GM18498 (cell line): ENCODE measurements at regions not wholly inside any gene's neighbourhood (a gene's known extent, or its start where the extent isn't known, plus 50 kb on each side); places are given as distances from the start of the nearest gene placed in this dataset.
"Not testable (repeated sequence)": the region's sequence is repeated elsewhere in the genome, so short reads cannot be mapped to it uniquely, and the experiment has no call there.

ENCODE experiments used
- ATAC-seq: cut with Tn5 transposase; IDR thresholded peaks from one replicate; pipeline ENCODE4 v1.9.1; 2021; ENCODE audit warnings: mild to moderate bottlenecking, moderate library complexity; ENCODE audit not compliant: unreplicated experiment

- no peak for ATAC-seq
Measured at GRCh38 chr10:23543691-23544380, 105.0 kb downstream of the OTUD1 start.

- ATAC-seq = not testable (repeated sequence)
Measured at GRCh38 chr10:23545866-23546265, 107.0 kb downstream of the OTUD1 start.

- ATAC-seq = no peak
Measured at GRCh38 chr10:23556727-23557440, 118.0 kb downstream of the OTUD1 start.

- no peak for ATAC-seq
Measured at GRCh38 chr10:23557777-23558176, 118.9 kb downstream of the OTUD1 start.

- no peak for ATAC-seq
Measured at GRCh38 chr10:23558361-23558799, 119.5 kb downstream of the OTUD1 start.

GRCh38 chr10:23568996-23569395 lies 130.1 kb downstream of the OTUD1 start:
- no peak for ATAC-seq

GRCh38 chr10:23571884-23572283 lies 133.0 kb downstream of the OTUD1 start:
- no peak for ATAC-seq

GRCh38 chr10:23581906-23582450 lies 143.1 kb downstream of the OTUD1 start:
- ATAC-seq = no peak

- no peak for ATAC-seq
Measured at GRCh38 chr10:23584396-23584795, 145.5 kb downstream of the OTUD1 start.

- no peak for ATAC-seq
Measured at GRCh38 chr10:23585186-23585585, 146.3 kb downstream of the OTUD1 start.

- ATAC-seq = no peak
Measured at GRCh38 chr10:23585666-23586065, 146.8 kb downstream of the OTUD1 start.

GRCh38 chr10:23595278-23595677 lies 156.4 kb downstream of the OTUD1 start:
- not testable (repeated sequence) for ATAC-seq

- ATAC-seq = no peak
Measured at GRCh38 chr10:23604613-23605012, 165.7 kb downstream of the OTUD1 start.

GRCh38 chr10:23606456-23606855 lies 167.6 kb downstream of the OTUD1 start:
- ATAC-seq = no peak

- no peak for ATAC-seq
Measured at GRCh38 chr10:23608926-23609325, 170.1 kb downstream of the OTUD1 start.

- no peak for ATAC-seq
Measured at GRCh38 chr10:23610626-23611307, 171.9 kb downstream of the OTUD1 start.

GRCh38 chr10:23611308-23612029 lies 172.6 kb downstream of the OTUD1 start:
- no peak for ATAC-seq

- peak; percentile 62 for ATAC-seq
Measured at GRCh38 chr10:23613900-23614299, 175.0 kb downstream of the OTUD1 start.

- ATAC-seq = peak; percentile 47
Measured at GRCh38 chr10:23614483-23614882, 175.6 kb downstream of the OTUD1 start.

GRCh38 chr10:23630376-23630775 lies 191.5 kb downstream of the OTUD1 start:
- ATAC-seq = no peak

- ATAC-seq = no peak
Measured at GRCh38 chr10:23630885-23631284, 192.0 kb downstream of the OTUD1 start.
